DOHH2 (cell line): ENCODE measurements at regions not wholly inside any gene's neighbourhood (a gene's known extent, or its start where the extent isn't known, plus 50 kb on each side); places are given as distances from the start of the nearest gene placed in this dataset.

Experiments used
- H3F3A ChIP-seq: fragments of 200-600 bp; sonication (generic), shearing (Covaris generic); 2 replicates; pipeline ENCODE4 v1.6.0; 2016; ENCODE audit warnings: antibody characterized with exemption, mild to moderate bottlenecking; ENCODE audit not compliant: control insufficient read depth, insufficient read depth
- H3K27ac ChIP-seq: fragments of 200-600 bp; sonication (generic); 2 replicates; pipeline ENCODE4 v1.5.1; 2014; ENCODE audit warnings: low read depth, mild to moderate bottlenecking, low read length, moderate library complexity
- H3K27me3 ChIP-seq: fragments of 200-600 bp; sonication (generic); 2 replicates; pipeline ENCODE4 v1.6.1; 2014; ENCODE audit warnings: mild to moderate bottlenecking, low read length, mixed read lengths; ENCODE audit not compliant: control insufficient read depth
- H3K36me3 ChIP-seq: fragments of 200-600 bp; sonication (generic); 2 replicates; pipeline ENCODE4 v1.6.1; 2014; ENCODE audit warnings: mild to moderate bottlenecking, low read length, moderate library complexity, mixed read lengths; ENCODE audit not compliant: control insufficient read depth
- H3K4me1 ChIP-seq: fragments of 200-600 bp; sonication (generic); 2 replicates; pipeline ENCODE4 v1.6.1; 2014; ENCODE audit warnings: mild to moderate bottlenecking, low read length, mixed read lengths; ENCODE audit not compliant: control insufficient read depth
- H3K4me2 ChIP-seq: fragments of 200-600 bp; sonication (generic); 2 replicates; pipeline ENCODE4 v1.6.0; 2014; ENCODE audit warnings: mild to moderate bottlenecking, low read length, moderate library complexity
- H3K4me3 ChIP-seq: fragments of 200-600 bp; sonication (generic); 2 replicates; pipeline ENCODE4 v1.5.1; 2014; ENCODE audit warnings: mild to moderate bottlenecking, low read length, mixed read lengths
- H3K79me2 ChIP-seq: fragments of 200-600 bp; sonication (generic); 2 replicates; pipeline ENCODE4 v1.6.1; 2014; ENCODE audit warnings: mild to moderate bottlenecking, low read length, mixed read lengths; ENCODE audit not compliant: control insufficient read depth
- H3K9me2 ChIP-seq: fragments of 200-600 bp; sonication (generic); replicated peaks from 2 replicates; pipeline ENCODE4 v1.6.1; 2014; ENCODE audit warnings: mild to moderate bottlenecking, low read length, mixed read lengths; ENCODE audit not compliant: control insufficient read depth
- H3K9me3 ChIP-seq: fragments of 200-600 bp; sonication (generic); 2 replicates; pipeline ENCODE4 v1.6.1; 2014; ENCODE audit warnings: antibody characterized with exemption, low read length, mixed read lengths; ENCODE audit not compliant: control insufficient read depth, insufficient read depth
- H4K20me1 ChIP-seq: fragments of 200-600 bp; sonication (generic); 2 replicates; pipeline ENCODE4 v1.6.0; 2014; ENCODE audit warnings: low read depth, mild to moderate bottlenecking, antibody characterized with exemption, low read length, moderate library complexity; ENCODE audit not compliant: control insufficient read depth, insufficient read depth
- EZH2phosphoT487 ChIP-seq: fragments of 200-600 bp; sonication (generic); IDR thresholded peaks from 2 replicates; pipeline ENCODE4 v1.6.1; 2017; ENCODE audit warnings: borderline replicate concordance, mild to moderate bottlenecking, antibody characterized with exemption, low read length, moderate library complexity, mixed read lengths
- TF ChIP-seq, protein P1 (sequence below): fragments of 200-600 bp; sonication (generic); IDR thresholded peaks from one replicate; pipeline ENCODE4 v1.5.1; 2014; ENCODE audit warnings: antibody characterized with exemption, mild to moderate bottlenecking, low read depth, low read length; ENCODE audit not compliant: poor library complexity, severe bottlenecking

DNA sequence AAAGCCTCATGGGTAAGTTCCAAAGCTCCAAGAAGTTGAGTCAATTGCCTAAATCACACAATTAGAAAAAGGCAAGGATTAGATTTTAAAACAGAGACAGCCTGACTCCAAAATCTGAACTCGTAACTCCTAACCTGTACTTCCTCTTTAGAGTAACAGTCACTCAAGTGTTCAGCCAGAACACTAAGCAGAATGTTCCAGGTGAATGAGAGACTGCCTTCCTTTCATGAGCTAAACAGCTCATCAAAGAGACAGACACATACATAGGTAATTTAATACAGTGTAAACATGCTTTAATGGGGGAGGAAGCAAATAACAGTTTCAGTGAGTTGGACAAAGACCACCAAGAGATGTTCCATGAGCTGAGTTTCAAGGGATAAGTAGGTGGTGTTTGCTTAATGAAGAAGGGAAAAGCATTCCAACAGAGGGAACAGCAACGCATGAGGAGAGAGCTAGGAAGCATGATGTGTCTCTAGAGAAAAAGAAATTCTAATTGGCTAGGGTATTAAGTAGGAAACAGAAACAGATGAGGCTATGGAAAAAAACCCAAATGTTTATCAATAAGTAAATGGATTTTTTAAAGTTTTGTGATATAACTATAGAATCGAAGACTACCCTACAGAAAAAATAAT lies 403.9 kb downstream of the MED13L start:
- no peak overlapping the region for H3K4me2 ChIP-seq

DNA sequence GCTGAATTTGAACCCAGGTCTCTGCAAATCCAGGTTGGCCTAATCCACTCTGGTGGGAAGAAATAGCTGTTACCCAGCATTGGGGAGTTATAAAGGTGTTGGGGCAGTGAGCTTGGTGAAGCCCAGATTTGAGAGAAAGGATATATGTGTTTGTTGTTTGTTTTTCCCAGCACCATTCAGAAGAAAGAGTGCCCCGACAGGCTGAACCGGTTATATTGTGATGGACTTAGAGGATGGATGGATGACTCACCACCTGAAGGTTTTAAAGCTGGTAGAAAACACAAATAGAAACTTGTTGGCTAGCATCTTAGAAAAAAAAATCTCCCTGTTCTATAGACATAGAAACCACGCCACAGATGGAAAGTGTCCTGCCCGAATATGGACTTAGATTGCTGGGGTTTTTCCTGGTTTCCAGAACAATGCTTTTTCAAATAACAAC lies 404.6 kb downstream of the MED13L start:
- Histone ChIP-seq H3K4me2 (no peak overlapping the region), H3K9me2 (no peaks in the 10 kb centered on the region), H3K36me3 (no peaks in the 10 kb centered on the region), H3F3A (no peaks in the 10 kb centered on the region), H3K27ac (no peak overlapping the region), H3K79me2 (no peaks in the 10 kb centered on the region), H3K27me3 (no peaks in the 10 kb centered on the region; the same call in 1 of the 2 replicates), H3K4me1 (no peaks in the 10 kb centered on the region), H3K9me3 (no peaks in the 10 kb centered on the region), H3K4me3 (no peak overlapping the region), H4K20me1 (no peaks in the 10 kb centered on the region)
- no peak for TF ChIP-seq EZH2phosphoT487
- TF ChIP-seq, protein P1, sequence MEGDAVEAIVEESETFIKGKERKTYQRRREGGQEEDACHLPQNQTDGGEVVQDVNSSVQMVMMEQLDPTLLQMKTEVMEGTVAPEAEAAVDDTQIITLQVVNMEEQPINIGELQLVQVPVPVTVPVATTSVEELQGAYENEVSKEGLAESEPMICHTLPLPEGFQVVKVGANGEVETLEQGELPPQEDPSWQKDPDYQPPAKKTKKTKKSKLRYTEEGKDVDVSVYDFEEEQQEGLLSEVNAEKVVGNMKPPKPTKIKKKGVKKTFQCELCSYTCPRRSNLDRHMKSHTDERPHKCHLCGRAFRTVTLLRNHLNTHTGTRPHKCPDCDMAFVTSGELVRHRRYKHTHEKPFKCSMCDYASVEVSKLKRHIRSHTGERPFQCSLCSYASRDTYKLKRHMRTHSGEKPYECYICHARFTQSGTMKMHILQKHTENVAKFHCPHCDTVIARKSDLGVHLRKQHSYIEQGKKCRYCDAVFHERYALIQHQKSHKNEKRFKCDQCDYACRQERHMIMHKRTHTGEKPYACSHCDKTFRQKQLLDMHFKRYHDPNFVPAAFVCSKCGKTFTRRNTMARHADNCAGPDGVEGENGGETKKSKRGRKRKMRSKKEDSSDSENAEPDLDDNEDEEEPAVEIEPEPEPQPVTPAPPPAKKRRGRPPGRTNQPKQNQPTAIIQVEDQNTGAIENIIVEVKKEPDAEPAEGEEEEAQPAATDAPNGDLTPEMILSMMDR = no peak

More for the DNA sequence above, 403.9 kb downstream of the MED13L start:
- Histone ChIP-seq H3K27me3 (no peaks in the 10 kb centered on the region; the same call in 1 of the 2 replicates), H3K4me3 (no peak overlapping the region), H3K27ac (no peak overlapping the region), H3K36me3 (no peaks in the 10 kb centered on the region), H3F3A (no peaks in the 10 kb centered on the region), H3K9me2 (no peaks in the 10 kb centered on the region), H4K20me1 (no peaks in the 10 kb centered on the region), H3K4me1 (no peaks in the 10 kb centered on the region), H3K9me3 (no peaks in the 10 kb centered on the region), H3K79me2 (no peaks in the 10 kb centered on the region)
- TF ChIP-seq, protein P1 = no peak
- no peak for TF ChIP-seq EZH2phosphoT487

DNA sequence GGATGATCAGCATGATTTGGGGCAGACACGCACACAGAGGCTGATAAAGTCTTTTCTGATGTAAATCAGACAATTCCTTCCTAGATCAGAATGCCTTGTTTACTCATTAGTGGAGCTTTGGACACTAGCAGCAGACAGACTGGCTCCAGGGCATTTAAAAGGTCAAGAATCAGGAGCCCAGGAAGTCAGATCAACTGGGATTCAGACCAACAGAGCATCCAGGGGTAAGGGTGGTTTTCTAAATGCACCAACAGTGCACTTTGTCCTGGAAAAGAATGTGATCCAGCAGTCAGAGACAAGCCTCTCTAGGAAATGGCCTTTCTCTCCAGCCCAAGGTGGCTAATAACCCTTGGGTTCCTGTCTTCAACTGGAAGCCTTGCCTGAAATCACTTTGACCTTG lies 405.3 kb downstream of the MED13L start:
- no peaks in the 10 kb centered on the region for H3K4me1 ChIP-seq
- H3K27ac ChIP-seq = no peak overlapping the region
- no peak overlapping the region for H3K4me3 ChIP-seq
- H3F3A ChIP-seq = no peaks in the 10 kb centered on the region
- H3K36me3 ChIP-seq = no peaks in the 10 kb centered on the region
- no peaks in the 10 kb centered on the region for H4K20me1 ChIP-seq
- H3K27me3 ChIP-seq = no peaks in the 10 kb centered on the region; the same call in 1 of the 2 replicates
- H3K9me2 ChIP-seq = no peaks in the 10 kb centered on the region
- H3K4me2 ChIP-seq = no peak overlapping the region
- no peaks in the 10 kb centered on the region for H3K9me3 ChIP-seq
- no peak for TF ChIP-seq EZH2phosphoT487
- TF ChIP-seq, protein P1 = no peak
- H3K79me2 ChIP-seq = no peaks in the 10 kb centered on the region
